Esophagus (tissue), 2 donors: ENCODE measurements at regions not wholly inside any gene's neighbourhood (a gene's known extent, or its start where the extent isn't known, plus 50 kb on each side); places are given as distances from the start of the nearest gene placed in this dataset.
"Not testable (repeated sequence)": the region's sequence is repeated elsewhere in the genome, so short reads cannot be mapped to it uniquely, and the experiment has no call there.

Experiments used
- H3K27ac ChIP-seq, 2 donors: one replicate each; pipeline ENCODE4 v1.5.1; 2013; ENCODE audit warnings: low read depth in 2 of 2, mild to moderate bottlenecking in 2 of 2, inconsistent platforms in 1 of 2, low read length in 1 of 2, moderate library complexity in 1 of 2
- H3K27me3 ChIP-seq, 2 donors: one replicate each; pipeline ENCODE4 v1.6.1; 2013; ENCODE audit warnings: low read length in 2 of 2, control low read depth in 1 of 2, mild to moderate bottlenecking in 1 of 2; ENCODE audit not compliant: insufficient read depth in 2 of 2, control insufficient read depth in 1 of 2
- H3K36me3 ChIP-seq, 2 donors: one replicate each; pipeline ENCODE4 v1.6.1; 2013; ENCODE audit warnings: low read length in 1 of 2; ENCODE audit not compliant: control insufficient read depth in 2 of 2, insufficient read depth in 2 of 2
- H3K4me1 ChIP-seq, 2 donors: one replicate each; pipeline ENCODE4 v1.6.1; 2013; ENCODE audit warnings: low read length in 1 of 2; ENCODE audit not compliant: control insufficient read depth in 2 of 2, insufficient read depth in 2 of 2
- H3K4me3 ChIP-seq, 2 donors: one replicate each; pipeline ENCODE4 v1.5.1; 2013; ENCODE audit warnings: low read length in 2 of 2, mild to moderate bottlenecking in 2 of 2, low read depth in 1 of 2, moderate library complexity in 1 of 2
- H3K9me3 ChIP-seq, 2 donors: one replicate each; pipeline ENCODE4 v1.6.1; 2013; ENCODE audit warnings: mild to moderate bottlenecking in 2 of 2, low read depth in 1 of 2, low read length in 1 of 2, moderate library complexity in 1 of 2; ENCODE audit not compliant: control insufficient read depth in 2 of 2, insufficient read depth in 1 of 2
- WGBS, 2 donors: extraction: QIAGEN DNeasy Blood & Tissue Kit; methylation state at CpG; one replicate each; pipeline ENCODE4 v1.1.7; 2013; 5-methylcytosine and 5-hydroxymethylcytosine counted together
- donor health status: healthy with polysubstance abuse.
- donor health status: Bipolar disorder and iron deficiency.

DNA sequence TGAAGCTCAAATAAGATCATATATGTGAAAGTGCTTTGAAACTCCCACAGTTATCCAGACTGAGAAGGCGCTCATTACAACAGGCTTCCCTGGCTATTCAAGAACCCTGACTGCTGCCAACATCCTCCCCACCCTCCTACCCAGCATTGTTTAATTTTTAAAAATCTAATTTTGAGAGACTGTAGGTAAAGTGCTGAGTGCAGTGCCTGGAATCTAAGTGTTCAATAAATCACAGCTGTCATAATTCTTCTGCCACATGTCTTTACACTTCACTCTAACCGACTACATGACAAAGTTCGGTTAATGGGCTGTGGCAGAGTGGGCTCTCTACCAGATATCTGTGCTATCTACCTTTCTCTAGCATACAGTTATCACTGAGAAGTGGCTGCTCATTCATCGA is 255.6 kb upstream of the C9orf72 start:
- Histone ChIP-seq H3K4me3 (no peak overlapping the region), H3K36me3 (no peaks in the 10 kb centered on the region), H3K9me3 (no peaks in the 10 kb centered on the region), H3K4me1 (no peaks in the 10 kb centered on the region), H3K27ac (no peak overlapping the region), H3K27me3 (no peaks in the 10 kb centered on the region)
- 82 to 85% methylated on average over 4 of the region's 4 CpGs for WGBS, 2 donors

DNA sequence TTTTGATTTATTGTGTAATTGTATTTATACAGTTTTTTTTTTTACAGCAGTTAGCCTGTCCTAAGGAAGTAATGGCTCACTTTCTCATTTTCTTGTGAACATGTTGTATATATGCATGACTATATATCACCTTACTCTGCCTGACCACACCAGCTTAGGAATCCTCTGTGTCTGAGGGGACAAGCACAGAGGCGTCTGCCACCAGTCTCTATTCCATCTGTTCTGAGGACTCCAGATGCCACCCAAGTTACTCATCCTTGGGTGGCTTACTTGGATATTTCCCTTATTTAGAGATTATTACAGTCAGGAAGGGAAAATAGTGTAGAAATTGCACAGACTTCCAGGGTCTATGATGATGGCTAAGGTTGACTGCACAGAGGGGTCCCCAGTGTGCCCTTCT is 256.3 kb upstream of the C9orf72 start:
- WGBS, 2 donors: 64 to 74% methylated on average over 1 of the region's 1 CpG
- no peak overlapping the region for H3K4me3 ChIP-seq
- no peaks in the 10 kb centered on the region for H3K9me3 ChIP-seq
- no peaks in the 10 kb centered on the region for H3K36me3 ChIP-seq
- no peaks in the 10 kb centered on the region for H3K4me1 ChIP-seq
- H3K27me3 ChIP-seq: no peaks in the 10 kb centered on the region
- H3K27ac ChIP-seq: no peak overlapping the region

DNA sequence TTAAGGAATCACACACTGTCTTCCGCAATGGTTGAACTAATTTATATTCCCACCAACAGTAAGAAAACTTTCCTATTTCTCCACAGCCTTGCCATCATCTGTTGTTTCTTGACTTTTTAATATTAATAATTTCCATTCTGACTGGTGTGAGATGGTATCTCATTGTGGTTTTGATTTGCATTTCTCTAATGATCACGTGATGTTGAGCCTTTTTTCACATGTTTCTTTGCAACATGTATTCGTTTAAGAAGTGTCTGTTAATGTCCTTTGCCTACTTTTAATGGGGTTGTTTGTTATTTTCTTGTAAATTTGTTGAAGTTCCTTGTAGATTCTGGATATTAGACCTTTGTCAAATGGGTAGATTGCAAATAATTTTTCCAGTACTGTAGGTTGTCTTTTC is 258.8 kb upstream of the C9orf72 start:
- not testable (repeated sequence) for H3K4me3 ChIP-seq, H3K27me3 ChIP-seq, H3K27ac ChIP-seq, H3K9me3 ChIP-seq, H3K4me1 ChIP-seq, H3K36me3 ChIP-seq
- 76 to 77% methylated on average over 3 of the region's 3 CpGs for WGBS, 2 donors

DNA sequence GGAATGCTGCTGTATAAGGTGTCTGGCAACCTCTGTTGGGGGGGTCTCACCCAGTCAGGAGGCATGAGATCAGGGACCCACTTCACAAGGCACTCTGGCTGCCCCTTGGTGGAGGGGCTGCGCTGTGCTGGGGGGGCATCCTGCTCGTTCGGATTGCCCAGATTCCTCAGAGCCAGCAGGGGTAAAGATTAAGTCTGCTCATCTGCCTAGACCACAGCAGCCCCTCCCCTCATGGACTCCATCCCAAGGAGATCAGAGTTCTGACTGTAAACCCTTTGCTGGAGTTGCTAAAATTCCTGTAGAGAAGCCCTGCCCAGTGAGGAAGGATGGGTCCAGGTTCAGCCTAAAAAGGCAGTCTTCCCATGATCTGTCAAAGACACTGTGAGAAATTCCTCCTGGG is 262.0 kb upstream of the C9orf72 start:
- WGBS, 2 donors: 73 to 90% methylated on average over 3 of the region's 3 CpGs

DNA sequence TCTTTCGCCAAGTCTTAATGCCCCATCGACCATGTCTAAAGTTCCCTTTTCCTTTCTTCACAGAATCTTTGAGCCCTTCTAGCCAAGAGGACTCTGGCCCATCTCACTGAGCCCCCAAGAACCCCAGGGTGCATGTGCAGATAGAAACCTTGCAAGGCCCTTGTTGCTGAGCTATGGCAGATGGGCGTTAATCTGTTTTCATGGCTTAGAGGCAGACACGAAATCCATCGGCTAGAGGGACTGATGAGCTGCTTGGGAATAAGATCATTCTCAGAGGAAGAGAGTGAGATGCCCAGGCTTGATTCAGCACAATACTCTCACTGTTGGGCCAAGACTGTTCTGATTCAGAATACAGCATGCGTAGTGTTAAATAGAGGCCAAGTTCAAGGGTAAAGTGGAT is 262.5 kb upstream of the C9orf72 start:
- Histone ChIP-seq H3K27me3 (peaks cover 0 to 3% of the 10 kb centered on the region in 2 donors), H3K4me3 (no peak overlapping the region), H3K9me3 (no peaks in the 10 kb centered on the region), H3K27ac (no peak overlapping the region), H3K4me1 (no peaks in the 10 kb centered on the region), H3K36me3 (no peaks in the 10 kb centered on the region)
- WGBS, 2 donors: 78 to 79% methylated on average over 6 of the region's 6 CpGs

More for the DNA sequence above, 262.0 kb upstream of the C9orf72 start:
- Histone ChIP-seq H3K36me3 (no peaks in the 10 kb centered on the region), H3K27me3 (peaks cover 0 to 3% of the 10 kb centered on the region in 2 donors), H3K9me3 (no peaks in the 10 kb centered on the region), H3K27ac (no peak overlapping the region), H3K4me1 (no peaks in the 10 kb centered on the region), H3K4me3 (no peak overlapping the region)

DNA sequence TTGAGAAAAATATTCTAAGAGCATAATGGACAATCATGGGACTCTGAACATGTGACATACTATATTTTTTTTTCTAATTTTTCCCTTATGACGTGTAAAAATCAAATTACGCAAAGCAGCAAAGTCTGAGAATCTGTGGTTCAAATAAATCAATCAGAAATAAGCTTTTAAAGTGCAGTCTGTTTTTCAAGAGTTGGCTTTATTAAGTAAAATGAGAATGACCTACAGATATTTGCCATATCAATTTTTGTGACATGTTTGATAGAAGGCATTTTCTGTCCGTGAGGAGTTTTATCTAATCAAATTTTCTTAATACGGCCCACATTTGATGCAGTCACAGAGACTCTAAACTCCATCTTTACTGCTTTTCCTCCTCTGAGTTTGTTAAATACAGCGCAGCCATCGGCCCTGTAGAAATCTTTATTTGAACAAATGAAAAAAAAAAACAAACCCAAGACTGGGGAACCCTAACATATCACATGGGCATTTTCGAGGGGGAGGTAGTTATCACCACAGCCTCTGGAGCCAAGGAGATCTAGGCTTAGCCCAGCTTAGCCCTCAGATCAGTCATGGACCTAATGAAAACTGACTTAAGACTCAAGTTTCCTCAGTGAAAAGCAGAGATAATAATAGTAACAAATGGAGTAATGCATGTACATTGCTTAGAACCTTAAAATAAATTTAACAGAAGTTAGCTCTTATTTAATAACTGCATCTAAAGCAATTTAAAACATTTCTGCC is 263.6 kb upstream of the C9orf72 start:
- H3K4me3 ChIP-seq: no peak overlapping the region
- H3K4me1 ChIP-seq: no peaks in the 10 kb centered on the region
- no peaks in the 10 kb centered on the region for H3K36me3 ChIP-seq
- peaks cover 0 to 3% of the 10 kb centered on the region in 2 donors for H3K27me3 ChIP-seq
- 81 to 85% methylated on average over 7 of the region's 7 CpGs for WGBS, 2 donors
- no peaks in the 10 kb centered on the region for H3K9me3 ChIP-seq
- no peak overlapping the region for H3K27ac ChIP-seq

DNA sequence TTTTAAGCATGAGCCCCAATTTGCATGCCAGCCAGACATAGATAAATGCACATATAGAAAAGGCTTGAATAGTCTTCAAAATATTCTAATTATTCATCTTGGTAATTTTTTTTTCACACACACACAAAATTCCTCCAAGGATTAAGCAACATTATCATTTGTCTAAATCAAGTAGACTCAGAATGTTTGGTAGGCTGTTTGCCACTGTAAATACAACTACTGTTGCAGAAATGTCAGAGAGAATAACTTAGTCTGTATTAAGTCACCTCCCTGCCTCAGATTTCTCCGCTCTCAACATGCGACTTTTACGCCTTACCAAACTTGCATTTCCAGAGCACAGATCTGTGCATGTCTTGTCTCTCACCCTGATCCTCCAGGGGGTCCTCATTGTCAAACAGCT is 265.6 kb upstream of the C9orf72 start:
- H3K27me3 ChIP-seq: peaks cover 0 to 3% of the 10 kb centered on the region in 2 donors
- WGBS, 2 donors: 83 to 90% methylated on average over 3 of the region's 3 CpGs
- no peak overlapping the region for H3K4me3 ChIP-seq
- no peaks in the 10 kb centered on the region for H3K9me3 ChIP-seq
- no peak overlapping the region for H3K27ac ChIP-seq
- no peaks in the 10 kb centered on the region for H3K36me3 ChIP-seq
- H3K4me1 ChIP-seq: no peaks in the 10 kb centered on the region

DNA sequence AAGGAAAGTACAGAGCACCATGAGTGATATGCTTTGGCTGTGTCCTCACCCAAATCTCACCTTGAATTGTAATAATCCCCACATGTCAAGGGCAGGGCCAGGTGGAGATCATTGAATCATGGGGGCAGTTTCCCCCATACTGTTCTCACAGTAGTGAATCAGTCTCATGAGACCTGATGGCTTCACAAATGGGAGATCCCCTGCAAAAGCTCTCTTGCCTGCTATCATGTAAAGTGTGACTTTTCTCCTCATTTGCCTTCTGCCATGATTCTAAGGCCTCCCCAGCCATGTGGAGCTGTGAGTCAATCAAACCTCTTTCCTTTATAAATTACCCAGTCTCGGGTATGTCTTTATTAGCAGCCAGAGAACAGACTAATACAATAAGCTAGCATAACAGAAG is 266.5 kb upstream of the C9orf72 start:
- not testable (repeated sequence) for H3K9me3 ChIP-seq, H3K36me3 ChIP-seq, H3K4me3 ChIP-seq, H3K27ac ChIP-seq, H3K27me3 ChIP-seq, H3K4me1 ChIP-seq
- 75 to 78% methylated on average over 1 of the region's 1 CpG for WGBS, 2 donors

DNA sequence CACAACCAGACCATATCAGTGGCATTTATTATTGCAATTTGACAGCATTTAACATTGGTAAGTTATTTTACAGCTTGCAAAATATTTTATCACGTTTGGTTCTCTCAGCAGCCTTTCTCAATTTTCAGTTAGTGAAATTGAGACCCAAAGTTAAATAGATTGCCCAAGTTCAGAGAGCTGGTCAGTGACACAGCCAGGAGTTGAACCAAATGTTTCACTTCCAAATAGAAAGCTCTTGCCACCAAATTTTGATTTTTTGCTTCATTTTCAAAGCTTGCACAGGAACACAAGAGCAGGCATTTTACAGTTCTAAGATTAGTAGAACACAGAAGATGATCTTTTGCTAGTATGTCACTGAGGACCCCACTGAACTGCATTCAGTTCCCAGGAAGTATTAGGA is 271.5 kb upstream of the C9orf72 start:
- H3K36me3 ChIP-seq: no peaks in the 10 kb centered on the region
- WGBS, 2 donors: 34 to 41% methylated on average over 1 of the region's 1 CpG
- H3K4me1 ChIP-seq: no peaks in the 10 kb centered on the region
- no peaks in the 10 kb centered on the region for H3K27me3 ChIP-seq
- no peaks in the 10 kb centered on the region for H3K9me3 ChIP-seq
- H3K4me3 ChIP-seq: no peak overlapping the region
- H3K27ac ChIP-seq: no peak overlapping the region

DNA sequence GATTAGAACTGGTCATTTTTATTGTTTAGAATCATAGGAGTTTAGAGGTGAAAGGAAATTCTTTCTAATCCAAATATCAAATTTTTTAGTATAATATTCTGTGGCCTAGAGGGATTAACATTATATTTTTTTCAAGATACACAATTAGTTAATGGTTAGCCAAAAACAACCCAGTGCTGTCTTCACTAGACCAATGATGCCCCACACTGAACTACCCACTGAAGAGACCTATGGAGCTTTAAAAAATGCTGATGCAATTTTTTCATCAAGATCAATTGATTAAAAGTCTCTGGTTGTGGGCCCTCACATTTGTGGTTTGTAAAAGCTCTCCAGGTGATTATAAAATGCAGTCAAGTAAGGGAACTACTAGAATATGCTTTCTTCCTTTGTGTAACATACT is 274.1 kb upstream of the C9orf72 start:
- Histone ChIP-seq H3K4me3 (no peak overlapping the region), H3K4me1 (no peaks in the 10 kb centered on the region), H3K27me3 (no peaks in the 10 kb centered on the region), H3K36me3 (no peaks in the 10 kb centered on the region), H3K27ac (no peak overlapping the region), H3K9me3 (no peaks in the 10 kb centered on the region)
